ENCODE measurements at regions not wholly inside any gene's neighbourhood (a gene's known extent, or its start where the extent isn't known, plus 50 kb on each side); places are given as distances from the start of the nearest gene placed in this dataset.

DNA sequence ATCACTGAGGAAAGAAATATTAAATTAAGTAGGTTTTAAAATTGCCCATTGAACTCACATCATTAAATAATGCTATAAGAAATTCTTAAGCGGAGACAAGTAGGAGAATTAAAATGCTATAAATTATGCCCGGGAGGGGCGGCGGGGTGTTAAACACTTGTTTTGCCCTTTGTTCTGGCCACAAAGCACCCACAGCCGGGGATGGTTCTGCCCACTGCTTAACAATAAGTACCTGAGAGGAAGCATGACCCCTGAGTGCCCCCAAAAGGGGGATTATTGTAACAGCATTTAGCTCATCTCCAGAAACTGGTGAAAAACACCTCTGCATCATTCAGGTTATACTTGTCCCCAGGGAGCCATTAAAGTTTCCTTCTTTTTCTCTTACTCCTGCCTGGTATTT is 332.7 kb upstream of the POU3F3 start:
- H3K36me3 ChIP-seq: no peaks in the 10 kb centered on the region

DNA sequence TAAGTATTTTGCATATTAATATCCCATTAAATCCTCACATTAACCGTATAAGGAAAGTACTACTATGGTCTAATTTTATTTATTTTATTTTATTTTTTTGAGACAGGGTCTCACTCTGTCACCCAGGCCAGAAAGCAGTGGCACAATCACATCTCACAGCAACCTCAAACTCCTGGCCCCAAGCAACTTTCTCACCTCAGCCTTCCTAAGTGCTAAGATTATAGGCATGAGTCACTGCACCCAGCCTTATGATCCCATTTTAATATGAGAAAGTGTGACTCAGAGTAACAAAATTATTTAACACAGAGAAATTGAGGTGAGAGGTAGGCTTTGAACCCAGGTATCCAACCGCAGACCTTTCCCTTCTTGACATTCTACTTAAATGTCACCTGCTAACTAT is 330.0 kb upstream of the POU3F3 start:
- no peaks in the 10 kb centered on the region for H3K9me3 ChIP-seq
- no peak overlapping the region for H3K27ac ChIP-seq
- H3K27me3 ChIP-seq: no peaks in the 10 kb centered on the region
- TF ChIP-seq CTCF (IDR thresholded peaks at IDR 0.05): no peak
- H3K4me1 ChIP-seq (ENCODE audit: control insufficient read depth in 1 of 2, insufficient read depth in 1 of 2, low read depth in 1 of 2, low read length in 1 of 2): no peaks in the 10 kb centered on the region
- no peak overlapping the region for H3K4me3 ChIP-seq (ENCODE audit: low read depth in 1 of 2, low read length in 1 of 2)
- no peaks in the 10 kb centered on the region for H3K36me3 ChIP-seq

More for the DNA sequence above, 332.7 kb upstream of the POU3F3 start:
- no peak overlapping the region for H3K27ac ChIP-seq
- H3K4me3 ChIP-seq (ENCODE audit: low read depth in 1 of 2, low read length in 1 of 2): no peak overlapping the region
- no peaks in the 10 kb centered on the region for H3K27me3 ChIP-seq
- TF ChIP-seq CTCF (IDR thresholded peaks at IDR 0.05): no peak
- H3K4me1 ChIP-seq (ENCODE audit: control insufficient read depth in 1 of 2, insufficient read depth in 1 of 2, low read depth in 1 of 2, low read length in 1 of 2): no peaks in the 10 kb centered on the region
- H3K9me3 ChIP-seq: no peaks in the 10 kb centered on the region

GRCh38 chr2:104528101-104528500 is 325.8 kb upstream of the POU3F3 start:
- Histone ChIP-seq H3K27ac (no peak overlapping the region), H3K27me3 (no peaks in the 10 kb centered on the region), H3K9me3 (no peaks in the 10 kb centered on the region), H3K36me3 (no peaks in the 10 kb centered on the region), H3K4me3 (ENCODE audit: low read depth in 1 of 2, low read length in 1 of 2) (no peak overlapping the region), H3K4me1 (ENCODE audit: control insufficient read depth in 1 of 2, insufficient read depth in 1 of 2, low read depth in 1 of 2, low read length in 1 of 2) (no peaks in the 10 kb centered on the region)
- no peak for TF ChIP-seq CTCF (IDR thresholded peaks at IDR 0.05)

DNA sequence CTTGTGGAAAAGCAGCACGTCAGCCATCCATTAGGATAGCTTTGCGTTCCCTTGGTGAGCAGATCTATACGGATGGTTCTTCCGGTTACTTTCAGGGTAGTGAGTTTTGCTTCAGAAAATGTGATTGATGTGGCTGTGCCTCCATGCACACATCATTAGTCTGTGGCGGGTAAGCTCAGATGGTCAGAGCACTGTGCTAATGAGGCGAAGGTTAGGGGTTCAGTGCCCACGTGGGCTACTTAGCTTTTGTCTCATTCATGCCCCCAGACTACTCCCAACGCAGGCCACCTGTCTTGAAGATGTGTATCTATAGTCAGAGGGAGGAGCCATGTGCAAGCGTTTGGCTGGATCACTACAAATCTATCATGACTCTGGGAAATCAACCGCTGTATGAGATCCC is 322.8 kb upstream of the POU3F3 start:
- Histone ChIP-seq H3K27ac (no peak overlapping the region), H3K4me3 (ENCODE audit: low read depth in 1 of 2, low read length in 1 of 2) (no peak overlapping the region), H3K27me3 (no peaks in the 10 kb centered on the region), H3K9me3 (no peaks in the 10 kb centered on the region), H3K36me3 (no peaks in the 10 kb centered on the region), H3K4me1 (ENCODE audit: control insufficient read depth in 1 of 2, insufficient read depth in 1 of 2, low read depth in 1 of 2, low read length in 1 of 2) (no peaks in the 10 kb centered on the region)
- TF ChIP-seq CTCF (IDR thresholded peaks at IDR 0.05): no peak

DNA sequence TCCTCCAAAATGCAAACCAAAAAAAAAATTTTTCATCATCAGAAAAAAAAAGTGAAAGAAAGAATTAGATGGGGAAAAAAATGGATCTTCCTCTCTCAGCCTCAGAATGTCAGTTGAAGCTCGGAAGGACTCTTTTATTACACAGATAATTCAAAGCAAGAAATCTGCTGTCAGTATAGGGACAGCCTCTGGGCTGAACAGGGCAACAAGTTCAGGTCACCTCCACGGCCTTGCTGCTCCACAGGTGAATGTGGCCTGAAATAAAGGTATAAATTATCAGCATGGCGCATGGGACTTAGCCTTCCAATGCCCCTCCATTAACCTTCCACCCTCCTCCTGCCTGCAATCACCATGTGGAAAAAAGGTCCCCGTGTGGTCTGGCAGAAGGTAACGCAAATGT is 316.8 kb upstream of the POU3F3 start:
- H3K9me3 ChIP-seq: no peaks in the 10 kb centered on the region
- H3K27me3 ChIP-seq: no peaks in the 10 kb centered on the region
- no peak overlapping the region for H3K27ac ChIP-seq
- no peaks in the 10 kb centered on the region for H3K36me3 ChIP-seq
- TF ChIP-seq CTCF (IDR thresholded peaks at IDR 0.05): no peak
- H3K4me3 ChIP-seq (ENCODE audit: low read depth in 1 of 2, low read length in 1 of 2): no peak overlapping the region
- H3K4me1 ChIP-seq (ENCODE audit: control insufficient read depth in 1 of 2, insufficient read depth in 1 of 2, low read depth in 1 of 2, low read length in 1 of 2): peaks cover 12% of the 10 kb centered on the region in 2 experiments

DNA sequence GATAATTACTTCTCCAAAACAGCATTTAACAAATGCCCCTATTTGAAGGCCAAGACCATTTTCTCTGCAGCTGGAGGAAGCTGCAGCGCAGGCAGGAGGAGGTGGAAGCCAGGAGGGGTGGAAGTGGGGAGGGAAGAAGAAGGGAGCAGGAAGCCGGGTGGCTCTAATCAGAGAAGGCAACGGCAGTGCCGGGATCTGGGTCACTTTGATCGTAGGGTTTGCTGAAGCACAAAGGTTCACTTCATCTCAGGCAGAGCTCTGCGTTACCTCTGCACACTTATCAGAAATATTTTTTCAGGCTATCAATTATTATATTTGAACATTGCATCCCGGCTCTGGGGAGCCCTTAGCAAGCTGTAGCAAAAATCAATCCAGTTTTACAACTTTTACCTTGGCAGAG is 315.8 kb upstream of the POU3F3 start:
- H3K27ac ChIP-seq: no peak overlapping the region
- no peaks in the 10 kb centered on the region for H3K36me3 ChIP-seq
- peaks cover 12% of the 10 kb centered on the region in 2 experiments for H3K4me1 ChIP-seq (ENCODE audit: control insufficient read depth in 1 of 2, insufficient read depth in 1 of 2, low read depth in 1 of 2, low read length in 1 of 2)
- no peak overlapping the region for H3K4me3 ChIP-seq (ENCODE audit: low read depth in 1 of 2, low read length in 1 of 2)
- H3K27me3 ChIP-seq: no peaks in the 10 kb centered on the region
- no peak for TF ChIP-seq CTCF (IDR thresholded peaks at IDR 0.05)
- no peaks in the 10 kb centered on the region for H3K9me3 ChIP-seq

Data from neutrophil (primary cell).